ENCODE measurements at regions not wholly inside any gene's neighbourhood (a gene's known extent, or its start where the extent isn't known, plus 50 kb on each side); places are given as distances from the start of the nearest gene placed in this dataset.

DNA sequence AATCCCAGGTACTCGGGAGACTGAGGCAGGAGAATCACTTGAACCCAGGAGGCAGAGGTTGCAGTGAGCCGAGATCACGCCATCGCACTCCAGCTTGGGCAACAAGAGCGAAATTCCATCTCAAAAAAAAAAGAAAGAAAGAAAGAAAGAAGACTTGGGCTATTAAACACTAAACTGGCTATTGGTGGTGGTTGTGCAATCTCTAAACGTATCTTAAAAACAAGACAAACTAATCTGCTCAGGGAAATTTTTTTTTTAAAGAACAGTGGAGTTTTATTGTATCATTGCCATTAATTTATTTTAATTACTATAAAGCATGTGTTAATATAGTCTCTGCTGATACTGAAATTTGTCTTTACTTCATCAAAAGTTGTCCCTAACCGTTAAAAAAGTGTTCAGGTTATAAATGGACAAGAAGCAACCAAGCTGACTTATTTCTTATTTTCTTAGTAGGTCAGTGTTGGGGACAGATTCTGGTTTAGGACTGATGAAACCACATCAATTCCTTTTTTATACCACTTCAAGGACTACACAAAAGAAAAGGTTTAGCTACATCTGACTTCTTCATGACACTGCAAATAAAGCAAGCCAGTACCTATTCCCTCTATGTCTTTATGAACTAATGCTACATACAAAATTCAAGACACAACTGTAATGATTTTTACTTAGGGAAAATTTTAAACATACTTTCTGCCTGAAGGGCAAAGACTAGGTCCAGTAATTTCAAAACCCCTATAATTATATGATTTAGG is 68.7 kb upstream of the KRAS start:
- TF ChIP-seq, protein P1, sequence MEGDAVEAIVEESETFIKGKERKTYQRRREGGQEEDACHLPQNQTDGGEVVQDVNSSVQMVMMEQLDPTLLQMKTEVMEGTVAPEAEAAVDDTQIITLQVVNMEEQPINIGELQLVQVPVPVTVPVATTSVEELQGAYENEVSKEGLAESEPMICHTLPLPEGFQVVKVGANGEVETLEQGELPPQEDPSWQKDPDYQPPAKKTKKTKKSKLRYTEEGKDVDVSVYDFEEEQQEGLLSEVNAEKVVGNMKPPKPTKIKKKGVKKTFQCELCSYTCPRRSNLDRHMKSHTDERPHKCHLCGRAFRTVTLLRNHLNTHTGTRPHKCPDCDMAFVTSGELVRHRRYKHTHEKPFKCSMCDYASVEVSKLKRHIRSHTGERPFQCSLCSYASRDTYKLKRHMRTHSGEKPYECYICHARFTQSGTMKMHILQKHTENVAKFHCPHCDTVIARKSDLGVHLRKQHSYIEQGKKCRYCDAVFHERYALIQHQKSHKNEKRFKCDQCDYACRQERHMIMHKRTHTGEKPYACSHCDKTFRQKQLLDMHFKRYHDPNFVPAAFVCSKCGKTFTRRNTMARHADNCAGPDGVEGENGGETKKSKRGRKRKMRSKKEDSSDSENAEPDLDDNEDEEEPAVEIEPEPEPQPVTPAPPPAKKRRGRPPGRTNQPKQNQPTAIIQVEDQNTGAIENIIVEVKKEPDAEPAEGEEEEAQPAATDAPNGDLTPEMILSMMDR (IDR thresholded peaks at IDR 0.05; ENCODE audit: low read length) = no peak
- no peak for TF ChIP-seq EZH2 (IDR thresholded peaks at IDR 0.05; ENCODE audit: borderline replicate concordance, low read length)
